HG03139 (cell line): ENCODE measurements at regions not wholly inside any gene's neighbourhood (a gene's known extent, or its start where the extent isn't known, plus 50 kb on each side); places are given as distances from the start of the nearest gene placed in this dataset.

Experiments
- ATAC-seq: cut with Tn5 transposase; IDR thresholded peaks from one replicate; pipeline ENCODE4 v1.9.1; 2021; ENCODE audit not compliant: unreplicated experiment

DNA sequence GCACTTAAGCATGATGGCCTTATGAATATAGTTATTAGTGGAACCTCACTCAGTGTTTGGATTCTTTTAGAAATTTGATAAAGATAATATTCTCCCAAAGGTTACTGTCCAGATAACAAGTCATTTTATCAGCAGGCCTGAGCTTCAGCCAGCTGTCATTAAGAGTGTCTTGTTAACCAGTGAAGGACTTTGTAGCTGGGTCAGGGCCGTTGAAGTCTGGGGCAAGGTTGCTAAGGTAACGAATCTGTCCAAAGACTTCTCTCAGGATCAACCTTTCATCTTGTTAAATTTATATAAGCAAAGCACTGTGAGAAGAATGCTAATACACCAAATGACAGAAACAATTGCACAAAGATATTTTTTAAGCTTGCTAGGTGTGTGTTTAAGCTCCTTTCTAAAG lies 271.3 kb upstream of the TMPO start:
- ATAC-seq: no peak

DNA sequence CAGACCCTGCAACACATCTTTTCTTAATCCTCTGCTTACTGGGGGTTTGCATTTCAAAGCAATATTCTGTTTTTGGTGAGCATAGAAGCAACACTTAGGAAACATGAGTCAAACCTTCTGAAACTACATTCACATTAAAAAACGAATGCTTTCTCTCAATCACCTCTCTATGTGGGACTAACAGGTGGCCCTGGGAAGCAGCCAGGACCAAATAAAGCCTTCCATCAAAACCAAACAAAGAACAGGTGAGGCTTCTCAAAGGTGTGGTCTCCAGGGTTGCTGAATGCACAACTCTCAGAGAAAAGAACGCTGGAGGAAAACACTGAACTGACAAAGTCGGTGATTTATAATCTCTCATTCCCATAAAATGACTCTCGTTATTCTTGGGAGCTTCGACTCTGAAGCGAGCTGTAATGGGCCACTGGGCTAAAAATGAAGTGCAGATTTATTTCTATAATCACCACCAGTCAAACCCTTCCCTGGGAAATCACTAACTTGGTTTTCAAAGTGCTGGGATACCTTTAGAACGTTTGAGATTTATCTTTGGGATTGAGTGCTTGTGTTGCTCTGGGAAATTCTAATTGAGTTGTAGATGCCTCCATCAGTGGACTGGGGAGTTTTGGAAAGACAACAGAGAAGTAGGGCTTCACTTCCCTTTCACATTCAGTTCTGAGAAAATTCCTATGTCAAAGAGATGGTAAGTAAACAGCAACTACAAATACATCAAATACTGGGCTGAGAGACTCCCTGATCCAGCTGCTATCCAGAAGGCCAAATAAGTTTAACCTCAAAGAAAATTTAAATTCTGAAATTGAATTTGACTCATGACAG lies 262.0 kb upstream of the TMPO start:
- ATAC-seq: no peak

DNA sequence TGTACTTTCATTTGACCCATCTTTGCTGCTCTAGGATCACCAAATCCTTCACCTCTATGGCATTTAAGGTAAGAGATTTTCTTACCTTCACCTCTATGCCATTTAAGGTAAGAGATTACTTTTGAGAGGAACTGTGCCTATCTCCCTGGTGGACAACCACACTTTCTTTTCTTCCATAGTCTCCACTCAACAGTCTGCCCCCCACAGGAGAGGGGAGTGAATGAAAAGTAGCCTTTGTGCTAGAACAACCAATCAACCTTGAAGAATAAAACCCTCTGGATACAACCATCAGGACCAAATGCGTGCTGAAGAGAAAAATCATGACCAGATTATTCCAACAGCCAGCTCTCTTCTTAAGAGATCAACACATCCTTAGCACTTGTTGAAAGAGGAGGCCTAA lies 258.6 kb upstream of the TMPO start:
- no peak for ATAC-seq

DNA sequence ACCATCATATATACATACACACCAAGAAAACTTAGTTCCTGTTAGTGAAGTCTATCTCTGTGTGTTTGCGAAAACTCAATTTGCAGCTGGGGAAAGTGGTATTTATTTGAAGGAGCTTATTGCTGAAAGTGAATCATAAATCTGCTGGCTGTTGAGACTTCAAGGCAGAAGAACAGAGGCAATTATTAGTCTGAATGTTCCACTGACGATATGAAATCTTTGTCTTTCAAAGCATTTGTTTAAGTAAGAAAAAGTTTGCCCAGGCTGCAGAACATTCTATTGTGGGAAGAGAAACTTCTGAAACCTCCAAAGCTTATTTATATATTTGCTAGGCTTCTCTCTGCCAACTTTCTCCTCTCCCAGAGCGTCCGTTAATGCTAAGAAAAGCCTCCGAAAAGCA lies 255.7 kb upstream of the TMPO start:
- no peak for ATAC-seq

DNA sequence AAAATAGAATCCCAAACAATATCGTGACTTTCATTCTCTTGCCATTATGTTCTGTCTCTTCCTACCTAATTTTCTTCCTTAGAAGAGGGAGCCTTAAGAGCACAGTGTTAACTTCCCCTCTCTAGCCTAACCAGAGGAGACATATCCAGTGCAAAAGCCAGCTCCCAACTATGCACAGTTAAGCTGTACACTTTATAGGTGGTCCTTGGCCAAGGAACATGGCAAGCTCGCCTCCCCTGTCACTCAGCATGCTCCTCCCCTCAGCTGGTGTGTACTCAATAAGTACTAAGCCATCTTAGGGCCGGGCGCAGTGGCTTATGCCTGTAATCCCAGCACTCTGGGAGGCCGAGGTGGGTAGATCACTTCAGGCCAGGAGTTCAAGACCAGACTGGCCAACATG lies 255.1 kb upstream of the TMPO start:
- ATAC-seq: no peak

DNA sequence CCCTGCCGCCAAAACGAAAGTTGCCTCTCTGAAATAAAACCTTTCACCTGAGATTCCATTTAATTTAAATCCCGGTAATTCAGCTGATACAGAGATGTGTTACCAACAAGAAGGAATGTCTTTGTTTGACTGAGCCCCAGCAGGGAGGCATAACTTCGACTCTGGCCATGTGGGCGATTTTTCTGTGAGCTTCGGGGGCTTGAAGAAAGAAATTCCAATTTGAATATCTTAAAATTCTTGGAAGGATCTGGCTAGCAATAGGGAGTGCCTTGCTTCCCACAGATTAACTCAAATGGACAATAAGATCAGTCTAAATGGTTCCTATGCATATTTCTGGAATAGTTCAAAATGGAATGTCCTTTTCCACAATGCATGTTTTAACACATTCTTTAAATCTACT lies 252.5 kb upstream of the TMPO start:
- no peak for ATAC-seq

DNA sequence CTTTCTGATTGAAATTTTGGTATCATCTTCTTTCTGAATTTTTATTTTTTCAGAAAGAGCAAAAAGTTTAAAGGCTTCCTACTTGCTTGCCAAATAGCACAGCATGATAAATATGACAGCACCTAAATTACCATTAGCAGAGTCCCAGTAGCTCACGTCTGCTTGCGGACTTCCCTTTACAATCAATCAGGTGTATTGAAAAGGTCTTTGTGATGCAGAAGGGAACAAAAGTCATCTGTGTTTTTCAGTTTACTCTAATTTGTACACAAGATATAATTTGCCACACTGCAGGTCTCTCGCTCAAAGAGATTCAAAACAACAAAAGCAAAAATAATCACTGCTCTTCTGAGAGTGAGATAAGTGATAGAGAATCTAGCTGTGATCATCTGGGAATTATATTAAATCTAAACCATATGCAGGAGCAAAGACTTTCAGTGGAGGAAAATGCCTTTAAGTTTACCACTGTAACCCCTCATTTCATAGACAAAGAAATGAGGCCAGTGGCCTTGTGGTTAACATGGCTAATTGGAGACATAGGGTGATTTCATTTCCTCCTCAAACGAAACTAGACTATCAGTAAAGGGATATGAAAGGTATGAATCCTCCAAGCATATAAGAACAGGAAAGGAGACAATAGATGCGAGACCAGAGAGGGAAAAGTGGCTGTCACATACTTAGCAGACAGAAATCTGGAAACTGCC lies 240.8 kb upstream of the TMPO start:
- peak; percentile 99 for ATAC-seq

DNA sequence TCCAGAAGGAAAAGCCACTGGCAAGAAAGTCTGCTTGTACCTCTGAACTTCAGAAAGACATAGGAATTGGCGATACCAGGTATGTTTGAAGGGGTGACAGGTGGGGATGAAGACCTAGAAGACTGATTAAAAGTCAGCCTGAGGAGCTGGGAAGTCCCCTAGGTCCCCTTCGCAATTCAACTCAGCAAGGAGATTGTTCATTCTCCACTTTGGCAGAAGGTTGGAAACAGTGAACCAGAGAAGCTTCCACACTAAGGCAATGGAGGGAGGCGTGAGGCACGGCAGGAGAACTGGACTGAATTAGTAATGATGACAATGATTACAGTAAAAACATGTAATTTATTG lies 240.3 kb upstream of the TMPO start:
- peak; percentile 34 for ATAC-seq

DNA sequence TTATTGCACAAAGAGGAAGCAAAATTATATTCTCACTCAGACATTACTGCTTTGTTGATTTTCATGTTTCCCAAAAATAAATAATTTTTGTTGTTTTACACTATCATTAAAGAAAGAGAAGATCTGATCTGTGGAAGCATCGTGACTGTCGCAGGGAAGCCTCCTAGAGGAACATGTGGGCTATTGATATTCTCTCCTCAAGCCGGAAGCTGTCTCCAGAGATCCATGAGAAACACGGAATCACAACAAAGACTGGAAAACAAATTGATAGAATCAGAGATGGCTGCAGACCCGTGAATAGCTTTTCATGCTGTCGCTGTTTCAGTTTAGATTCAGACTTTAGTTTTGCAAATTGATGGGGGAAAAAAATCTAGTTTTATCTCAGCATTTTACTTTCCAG lies 235.2 kb upstream of the TMPO start:
- no peak for ATAC-seq

DNA sequence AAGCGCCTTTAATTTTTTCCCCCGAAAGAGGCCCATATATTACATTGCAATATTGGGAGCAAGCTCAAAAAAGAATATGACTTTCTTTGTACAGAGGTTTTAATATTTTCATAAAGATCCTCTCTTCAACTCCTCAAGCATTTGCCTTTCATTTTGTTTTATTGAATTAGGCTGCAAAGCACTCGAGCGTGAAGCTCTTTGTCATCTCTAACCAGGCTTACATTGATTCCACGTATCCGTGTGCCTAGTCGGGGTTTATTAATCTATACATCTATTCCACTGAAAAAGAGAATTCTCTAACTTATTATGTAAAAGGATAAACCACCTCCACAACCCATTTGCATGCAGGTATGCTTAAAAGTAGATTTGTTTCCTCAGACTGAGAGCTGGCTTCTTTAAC lies 234.8 kb upstream of the TMPO start:
- ATAC-seq: no peak

DNA sequence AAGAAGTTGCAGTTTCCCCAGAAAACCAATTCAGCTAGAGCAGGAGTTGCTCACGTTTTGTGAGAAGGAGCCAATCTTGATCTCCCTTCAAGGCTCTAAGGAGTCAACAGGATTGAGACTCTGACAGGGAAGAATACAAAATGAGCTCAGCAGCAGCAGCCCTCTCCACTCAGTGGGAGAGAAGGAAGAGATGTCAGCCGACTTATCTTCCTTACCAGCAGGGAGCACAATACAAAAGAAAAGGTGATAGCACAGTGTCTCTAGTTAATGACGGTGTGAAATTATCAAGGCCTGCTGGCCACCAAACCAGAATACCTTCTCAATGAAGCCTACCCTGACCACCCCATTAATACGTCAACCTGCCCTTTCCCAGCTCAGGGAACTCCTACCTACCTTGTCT lies 223.6 kb upstream of the TMPO start:
- ATAC-seq: no peak

DNA sequence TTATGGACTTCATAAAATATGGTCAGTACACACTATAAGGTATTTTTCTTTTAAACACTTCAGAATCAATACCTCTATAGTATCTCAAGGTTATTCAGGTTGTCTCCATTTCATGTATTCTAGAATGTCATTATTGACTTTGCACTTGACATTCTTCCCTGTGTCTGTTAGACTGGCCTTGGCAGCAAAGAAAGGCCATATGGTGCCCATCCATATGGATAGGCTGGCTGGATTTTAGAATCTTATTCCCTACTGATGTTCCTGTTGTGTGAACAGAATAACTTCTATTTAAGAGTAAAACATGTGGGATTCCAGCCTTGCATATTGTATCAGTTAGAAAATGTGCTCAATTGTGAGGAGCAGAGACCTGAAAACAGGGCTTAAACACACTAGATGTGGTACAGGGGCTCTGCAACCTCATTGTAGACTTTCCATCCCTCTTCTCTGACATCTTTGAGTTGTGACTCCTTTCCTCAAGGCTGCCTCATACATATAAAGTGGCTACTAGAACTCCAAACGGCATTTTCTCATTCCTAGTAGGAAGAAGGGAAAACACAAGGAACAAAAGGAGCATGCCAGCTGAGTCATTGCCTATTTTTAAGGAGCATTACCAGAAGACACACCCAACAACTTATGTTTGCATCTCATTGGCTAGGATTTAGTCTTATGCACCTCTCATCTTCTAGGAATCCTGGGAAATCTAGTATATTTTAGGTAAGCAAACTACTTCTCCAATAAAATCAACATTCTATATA lies 221.2 kb upstream of the TMPO start:
- no peak for ATAC-seq

DNA sequence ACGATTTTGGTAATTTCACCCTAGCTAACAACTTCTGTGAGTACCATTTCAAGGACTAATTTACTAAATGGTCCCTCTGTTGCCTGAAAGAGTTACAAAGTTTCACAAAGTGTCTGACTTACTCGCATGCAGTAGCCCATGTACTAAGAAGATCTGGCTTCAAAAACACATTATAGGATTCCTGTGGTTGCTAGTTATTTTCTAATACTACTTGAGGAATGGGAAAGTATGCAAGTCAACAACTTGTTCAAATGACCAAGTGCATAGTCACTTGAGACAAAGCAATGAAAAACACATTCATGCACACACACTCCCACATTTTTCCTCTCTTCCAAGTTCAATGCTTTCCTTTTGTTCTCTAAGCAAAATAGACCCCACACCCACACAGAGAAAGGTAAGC lies 219.7 kb upstream of the TMPO start:
- no peak for ATAC-seq

DNA sequence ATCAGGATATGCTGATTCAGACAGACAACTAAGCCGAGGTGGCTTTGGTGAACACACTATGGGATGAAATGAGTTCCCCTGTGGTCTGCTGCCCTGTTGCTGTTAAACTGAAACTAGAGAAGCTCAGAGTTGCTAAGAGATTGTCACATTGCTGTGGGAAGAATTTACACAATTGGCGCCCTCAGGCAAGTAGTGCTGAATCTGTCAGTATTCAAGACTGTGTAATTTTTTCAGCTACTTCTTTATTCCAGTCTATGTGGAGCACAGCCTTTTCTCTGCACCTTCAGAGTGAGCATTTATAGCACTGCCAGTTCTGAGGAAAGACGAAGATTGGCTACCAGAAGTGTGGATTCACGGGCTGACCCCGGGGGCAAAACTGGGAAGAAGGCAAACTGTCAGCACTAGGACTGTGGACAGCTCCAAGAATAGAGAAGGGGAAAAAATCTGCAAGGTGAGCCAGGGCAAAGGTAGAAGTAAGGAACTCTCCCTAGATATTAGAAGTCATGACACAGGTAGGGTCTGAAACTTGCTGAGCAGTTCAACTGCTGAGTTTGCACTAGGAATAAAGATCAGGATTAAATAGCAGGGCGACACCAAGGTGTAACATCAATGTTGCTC lies 218.8 kb upstream of the TMPO start:
- ATAC-seq: no peak

DNA sequence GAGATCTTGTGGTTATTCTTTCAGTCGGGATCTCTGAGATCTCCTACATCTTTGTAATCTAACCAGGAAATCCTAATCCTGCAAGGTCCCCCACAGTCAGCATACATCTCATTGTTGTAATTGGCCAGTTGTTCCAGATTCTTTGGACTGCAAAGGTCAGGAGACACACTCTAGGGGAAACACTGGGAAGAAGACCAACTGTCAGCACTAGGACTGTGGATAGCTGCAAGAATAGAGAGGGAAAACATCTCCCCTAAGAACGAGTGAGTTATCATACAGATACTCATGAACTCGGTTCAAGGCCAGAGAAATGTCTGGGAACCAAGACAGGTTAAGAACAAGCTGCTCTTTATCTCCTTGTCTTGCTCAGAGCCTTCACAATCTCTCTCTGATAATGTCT lies 217.9 kb upstream of the TMPO start:
- no peak for ATAC-seq

DNA sequence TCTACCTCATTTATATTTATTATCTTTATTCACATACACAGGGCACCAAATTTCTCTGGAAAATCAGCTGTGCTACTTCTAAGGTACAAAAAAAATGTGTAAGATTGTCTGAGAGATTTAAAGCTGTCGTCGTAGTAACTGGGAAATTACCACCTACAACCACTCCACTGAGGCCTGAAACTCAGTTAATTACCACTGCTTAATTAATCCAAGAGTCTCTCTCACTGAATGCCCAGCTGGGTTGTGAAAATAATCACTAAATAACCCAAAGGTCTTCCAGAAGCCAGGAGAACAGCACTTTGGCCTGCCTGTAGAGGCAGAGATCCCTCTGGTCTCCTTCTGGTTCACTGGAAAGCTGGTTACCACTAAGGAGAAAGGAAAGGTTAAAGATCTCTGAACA lies 207.2 kb upstream of the TMPO start:
- ATAC-seq: no peak

DNA sequence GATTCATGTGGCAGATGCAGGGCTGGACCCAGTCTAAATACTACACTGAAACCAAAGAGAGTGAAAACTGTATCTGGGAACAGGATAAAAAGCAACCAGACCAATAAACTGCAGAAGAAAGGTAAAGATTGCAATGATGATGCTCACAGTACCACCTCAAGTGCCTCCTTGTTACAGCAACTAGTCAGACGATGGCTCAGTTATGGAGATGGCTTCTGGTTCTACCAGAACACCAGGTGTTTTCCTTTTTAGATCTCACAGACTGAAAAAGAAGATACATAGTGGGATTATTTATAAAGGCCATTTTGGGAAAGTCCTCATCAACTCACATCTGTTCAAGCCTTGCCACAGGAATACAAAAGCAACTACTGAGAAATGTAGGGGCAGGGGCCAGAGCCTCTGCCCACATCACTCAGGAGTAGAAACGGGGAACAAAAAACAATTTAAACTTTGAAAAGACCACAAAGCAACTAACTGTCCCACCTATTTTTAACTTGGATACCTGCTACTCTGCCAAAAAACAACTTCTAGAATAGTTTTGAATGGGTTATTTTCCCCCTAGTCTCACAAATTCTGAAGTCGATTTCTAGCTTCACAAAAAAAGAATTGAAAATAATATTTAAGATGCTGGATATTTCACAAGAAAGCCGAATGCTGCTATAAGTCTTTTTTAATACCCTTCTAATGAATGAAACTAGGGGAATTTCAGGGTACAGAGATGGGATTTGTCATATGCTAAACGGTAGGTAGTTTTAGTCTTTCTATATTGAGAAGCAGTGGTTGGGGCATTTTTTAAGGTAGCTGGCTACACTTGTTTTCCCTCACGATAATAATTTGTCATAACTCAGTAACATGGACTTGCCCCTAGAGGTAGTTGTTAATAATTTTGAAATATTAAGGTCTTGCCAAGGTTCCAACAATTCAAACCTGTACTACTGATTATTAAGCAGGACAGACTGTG lies 197.2 kb upstream of the TMPO start:
- no peak for ATAC-seq

DNA sequence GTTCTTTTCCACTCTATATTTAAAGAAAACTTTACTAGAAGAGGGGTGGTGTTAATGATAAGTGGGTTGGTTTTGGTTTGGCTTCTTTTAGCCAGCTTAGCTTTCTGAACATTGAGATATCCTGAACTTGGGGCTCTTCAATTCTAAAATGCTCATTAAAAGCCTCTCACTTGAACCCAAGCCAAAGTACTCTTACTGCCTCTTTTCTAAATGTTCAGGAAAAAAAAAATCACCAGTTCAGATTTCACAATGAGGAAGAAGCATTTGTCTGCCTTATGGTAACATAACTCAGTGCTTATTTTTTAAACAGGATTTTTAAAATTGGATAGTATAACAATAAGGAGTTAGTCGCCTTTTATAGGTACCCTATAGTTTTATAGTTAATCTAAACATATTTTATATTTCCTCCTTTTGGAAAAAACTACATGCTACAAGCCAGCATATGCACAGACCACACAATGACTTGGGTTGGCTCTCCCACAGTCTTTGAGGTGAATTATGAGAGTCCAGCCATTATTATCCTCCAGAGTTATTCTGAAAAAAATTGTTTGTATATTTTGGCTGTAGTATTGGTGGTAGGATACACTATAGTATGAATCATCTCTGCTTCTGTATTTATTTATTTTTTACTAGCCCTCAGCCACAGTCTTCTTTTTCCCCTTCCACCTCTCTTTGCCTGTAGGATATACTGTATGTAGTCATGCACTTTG lies 195.5 kb upstream of the TMPO start:
- ATAC-seq: no peak

DNA sequence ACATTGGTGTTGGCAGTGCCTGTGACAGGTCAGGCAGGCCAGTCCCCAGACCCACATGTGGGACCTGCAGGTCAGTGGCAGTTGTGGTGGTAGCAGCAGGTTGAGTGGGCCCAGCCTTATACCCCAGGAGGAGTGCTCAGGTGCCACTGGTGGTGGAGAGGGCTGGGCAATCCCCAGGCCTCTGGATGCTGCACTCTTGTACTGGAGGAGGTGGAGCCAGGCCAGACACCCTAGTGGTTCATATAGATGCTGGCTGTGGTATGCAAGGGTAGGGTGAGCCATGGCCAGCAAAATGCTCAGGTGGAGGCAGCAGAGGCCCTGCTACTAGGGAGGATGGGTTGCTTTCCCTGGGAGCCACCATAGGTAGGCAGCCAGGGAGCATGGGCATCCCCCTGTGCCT lies 190.4 kb upstream of the TMPO start:
- no peak for ATAC-seq

DNA sequence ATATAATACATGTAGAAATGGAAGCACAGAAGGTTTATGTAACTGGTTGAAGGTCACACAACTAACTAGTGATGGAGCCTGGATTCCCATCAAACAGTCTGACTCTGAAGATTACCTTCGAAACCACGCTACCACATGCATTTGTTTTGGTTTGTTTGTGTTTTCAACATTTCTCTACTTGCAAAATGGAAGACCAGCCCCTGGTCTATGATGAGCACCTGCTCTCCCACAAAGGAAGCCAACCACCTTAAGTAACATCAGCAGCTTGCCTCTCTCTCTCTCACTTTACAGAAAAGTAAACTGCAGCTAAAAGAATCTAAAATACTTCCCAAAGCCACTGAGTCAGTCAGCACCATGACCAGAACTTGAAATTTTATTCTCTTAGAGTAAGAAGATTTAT lies 186.9 kb upstream of the TMPO start:
- ATAC-seq: no peak
